Transverse colon (tissue), 4 donors: ENCODE measurements at regions not wholly inside any gene's neighbourhood (a gene's known extent, or its start where the extent isn't known, plus 50 kb on each side); places are given as distances from the start of the nearest gene placed in this dataset.

ENCODE experiments used
- DNase-seq: peaks from one replicate; pipeline ENCODE4 v3.0.0-alpha.2; 2019
- H3K27ac ChIP-seq, 4 donors: fragments of 200-600 bp; sonication (generic); 2 replicates each; pipeline ENCODE4 v1.5.1; 2016 to 2018; ENCODE audit warnings: inconsistent platforms in 4 of 4
- H3K27me3 ChIP-seq: fragments of 200-600 bp; sonication (generic); 2 replicates; pipeline ENCODE4 v1.5.1; 2017; ENCODE audit warnings: inconsistent platforms
- H3K36me3 ChIP-seq, 4 donors: fragments of 200-600 bp; sonication (generic); 2 replicates each; pipeline ENCODE4 v1.5.1; 2017 to 2019; ENCODE audit warnings: inconsistent platforms in 4 of 4
- H3K4me1 ChIP-seq, 4 donors: fragments of 200-600 bp; sonication (generic); 2 replicates each; pipeline ENCODE4 v1.5.1; 2017 to 2020; ENCODE audit warnings: inconsistent platforms in 4 of 4
- H3K4me3 ChIP-seq, 4 donors: fragments of 200-600 bp; sonication (generic); 1 replicate in 1 of 4; 2 replicates in 3 of 4; pipeline versions ENCODE4 v1.5.1 to v1.6.1; 2017 to 2019; ENCODE audit warnings: inconsistent platforms in 4 of 4
- H3K9me3 ChIP-seq, 2 donors: fragments of 200-600 bp; sonication (generic); 2 replicates each; pipeline ENCODE4 v1.5.1; 2017 to 2019; ENCODE audit warnings: inconsistent platforms in 2 of 2
- EP300 ChIP-seq: sonication (generic); formaldehyde crosslinking; IDR thresholded peaks from one replicate; pipeline ENCODE4 v1.6.1; 2017; ENCODE audit warnings: antibody characterized with exemption, low read depth
- POLR2A ChIP-seq: fragments of 450-650 bp; IDR thresholded peaks from one replicate; pipeline ENCODE4 v1.6.1; 2016; ENCODE audit warnings: antibody characterized with exemption, mild to moderate bottlenecking, moderate library complexity
- POLR2AphosphoS5 ChIP-seq, 3 donors: sonication (generic); formaldehyde crosslinking; IDR thresholded peaks; one replicate each; pipeline ENCODE4 v1.6.1; 2016; ENCODE audit warnings: antibody characterized with exemption in 3 of 3
- WGBS, 2 donors: methylation state at CpG; one replicate each; pipeline ENCODE4 v1.1.5; 2018; ENCODE audit warnings: low coverage in 1 of 2; 5-methylcytosine and 5-hydroxymethylcytosine counted together
- in situ Hi-C, 4 donors: fragments of 200-750 bp; cut with MboI; loops; one replicate each; pipeline versions ENCODE4 v1.15.0 to v1.15.1; 2017; ENCODE audit warnings: low sequenced_read_pairs in 3 of 4, low pct_ligation_motif_present in 1 of 4, low pct_unique_long_range_greater_than_20kb in 1 of 4
- intact Hi-C: fragments of 100-400 bp; cut with DNase I; formaldehyde crosslinking; loops from one replicate; pipeline ENCODE4 v1.15.1; 2023; ENCODE audit warnings: low total_unique reads
- TF ChIP-seq, protein P1 (sequence below), 5 experiments: fragments of 200-600 bp in 3 of 5; fragments of 450-650 bp in 2 of 5; sonication (generic) in 3 of 5; IDR thresholded peaks; 1 replicate in 2 of 5; 2 replicates in 3 of 5; pipeline ENCODE4 v1.5.1; 2016 to 2017; ENCODE audit warnings: antibody characterized with exemption in 5 of 5, inconsistent platforms in 3 of 5, mild to moderate bottlenecking in 2 of 5, moderate library complexity in 1 of 5

DNA sequence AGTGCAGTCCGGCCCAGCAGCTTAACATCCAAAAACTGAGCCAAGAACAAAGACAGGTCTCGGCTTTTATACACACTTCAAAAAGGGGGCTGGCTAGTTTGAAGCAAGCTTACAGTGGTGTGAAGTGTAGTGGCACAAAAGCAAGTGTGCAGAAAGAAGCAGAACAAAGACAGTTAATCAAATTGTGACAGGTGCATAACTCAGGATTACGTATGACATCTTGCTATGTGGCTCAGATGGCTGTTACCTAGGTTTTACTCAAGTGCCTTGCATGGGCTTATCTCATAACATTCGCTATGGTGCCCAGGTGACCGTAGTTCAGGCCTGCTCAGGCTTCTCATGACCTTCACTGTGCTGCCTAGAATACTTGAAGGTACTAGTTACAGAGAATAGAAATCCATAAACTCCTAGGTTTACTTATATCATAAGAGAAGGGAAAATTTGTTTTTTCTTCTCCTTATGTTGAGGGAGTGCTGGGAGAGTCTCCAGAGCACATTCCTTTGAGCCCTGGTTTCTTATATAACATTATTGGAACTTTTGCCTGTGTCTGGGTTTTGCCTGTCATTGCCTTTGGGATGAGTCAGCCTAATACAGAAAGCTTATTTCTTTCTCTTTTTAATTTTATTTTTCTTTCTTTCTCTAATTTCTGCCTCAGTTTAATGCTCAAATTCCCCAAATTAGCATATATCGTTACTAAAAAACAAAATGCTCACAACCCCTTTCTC, 1629.1 kb upstream of the PCDH20 start:
- in situ Hi-C loops (no loop called here), intact Hi-C loops (no loop called here)
- Histone ChIP-seq H3K4me1 (no peaks in the 10 kb centered on the region), H3K27ac (peak overlapping the region in 1 of 4 donors; percentile 6), H3K36me3 (no peaks in the 10 kb centered on the region), H3K27me3 (no peaks in the 10 kb centered on the region), H3K9me3 (no peaks in the 10 kb centered on the region), H3K4me3 (no peak overlapping the region)
- DNase-seq, result no peak
- 57 to 64% methylated on average over 5 to 6 of the region's 6 CpGs for WGBS, 2 donors
- no peak for TF ChIP-seq EP300
- TF ChIP-seq, protein P1, sequence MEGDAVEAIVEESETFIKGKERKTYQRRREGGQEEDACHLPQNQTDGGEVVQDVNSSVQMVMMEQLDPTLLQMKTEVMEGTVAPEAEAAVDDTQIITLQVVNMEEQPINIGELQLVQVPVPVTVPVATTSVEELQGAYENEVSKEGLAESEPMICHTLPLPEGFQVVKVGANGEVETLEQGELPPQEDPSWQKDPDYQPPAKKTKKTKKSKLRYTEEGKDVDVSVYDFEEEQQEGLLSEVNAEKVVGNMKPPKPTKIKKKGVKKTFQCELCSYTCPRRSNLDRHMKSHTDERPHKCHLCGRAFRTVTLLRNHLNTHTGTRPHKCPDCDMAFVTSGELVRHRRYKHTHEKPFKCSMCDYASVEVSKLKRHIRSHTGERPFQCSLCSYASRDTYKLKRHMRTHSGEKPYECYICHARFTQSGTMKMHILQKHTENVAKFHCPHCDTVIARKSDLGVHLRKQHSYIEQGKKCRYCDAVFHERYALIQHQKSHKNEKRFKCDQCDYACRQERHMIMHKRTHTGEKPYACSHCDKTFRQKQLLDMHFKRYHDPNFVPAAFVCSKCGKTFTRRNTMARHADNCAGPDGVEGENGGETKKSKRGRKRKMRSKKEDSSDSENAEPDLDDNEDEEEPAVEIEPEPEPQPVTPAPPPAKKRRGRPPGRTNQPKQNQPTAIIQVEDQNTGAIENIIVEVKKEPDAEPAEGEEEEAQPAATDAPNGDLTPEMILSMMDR (IDR thresholded peaks at IDR 0.05), result no peak

DNA sequence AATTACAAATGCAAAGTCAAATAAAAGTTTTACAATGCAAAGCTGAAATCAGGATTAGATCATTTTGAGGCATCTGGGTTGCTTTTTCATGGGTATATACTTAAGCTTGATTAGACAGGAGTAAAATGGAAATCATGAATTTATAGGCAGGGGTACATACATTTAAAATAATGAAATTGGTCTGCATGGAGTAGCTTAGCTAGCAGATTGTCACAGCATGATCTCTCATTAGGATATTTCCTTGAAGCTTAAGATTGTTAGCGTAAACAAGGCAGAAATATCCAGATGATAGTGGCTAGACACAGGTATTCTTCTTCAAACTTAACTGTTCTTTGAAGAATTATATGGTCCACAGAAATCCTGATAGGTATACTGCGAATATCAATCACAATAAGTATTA, 1627.0 kb upstream of the PCDH20 start:
- no peak overlapping the region for H3K27ac ChIP-seq
- in situ Hi-C loops (no loop called here), intact Hi-C loops (no loop called here)
- no peaks in the 10 kb centered on the region for H3K4me1 ChIP-seq
- DNase-seq, result no peak
- TF ChIP-seq, protein P1 (IDR thresholded peaks at IDR 0.05), result no peak
- no peak for TF ChIP-seq EP300
- no peaks in the 10 kb centered on the region for H3K27me3 ChIP-seq
- WGBS, 2 donors, result 35 to 42% methylated on average over 2 of the region's 2 CpGs
- H3K9me3 ChIP-seq, result no peaks in the 10 kb centered on the region
- H3K4me3 ChIP-seq, result no peak overlapping the region
- H3K36me3 ChIP-seq, result no peaks in the 10 kb centered on the region

DNA sequence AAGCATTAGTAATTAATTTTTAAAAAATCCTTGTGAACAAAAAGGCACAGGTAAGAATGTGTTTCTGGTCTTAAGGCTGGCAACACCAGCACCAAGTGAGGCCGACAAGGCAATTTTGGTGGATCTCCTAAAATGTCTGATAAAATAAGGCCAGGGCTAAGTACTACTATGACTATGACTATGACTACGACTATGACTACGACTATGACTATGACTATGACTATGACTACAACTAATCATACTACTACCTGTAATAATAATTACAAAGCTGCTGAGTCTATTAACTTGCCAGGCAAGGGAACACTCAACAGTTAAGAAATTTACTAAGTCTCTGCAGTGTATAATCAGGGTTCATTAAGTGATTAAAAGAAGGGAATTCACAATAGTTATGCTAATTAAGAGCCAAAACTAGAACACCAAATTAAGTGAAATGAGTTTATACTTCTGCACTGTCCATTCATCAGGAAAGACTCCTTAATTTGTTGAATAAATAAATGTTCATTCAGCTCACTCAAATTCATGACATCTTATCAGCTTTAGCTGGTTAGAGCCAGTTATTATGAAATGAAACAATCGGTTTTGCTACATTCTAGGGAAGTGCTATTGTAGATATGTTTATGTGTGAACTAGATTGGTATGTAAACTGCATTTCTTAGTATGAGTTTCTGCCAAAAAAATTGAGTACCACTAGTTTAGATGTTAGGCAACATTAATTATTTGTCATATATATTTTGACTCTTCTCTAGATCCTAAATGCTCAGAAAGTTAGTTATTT, 1626.2 kb upstream of the PCDH20 start:
- H3K4me1 ChIP-seq, result no peaks in the 10 kb centered on the region
- intact Hi-C loops (no loop called here), in situ Hi-C loops (no loop called here)
- H3K36me3 ChIP-seq, result no peaks in the 10 kb centered on the region
- no peak for DNase-seq
- H3K27ac ChIP-seq, result no peak overlapping the region
- H3K4me3 ChIP-seq, result no peak overlapping the region
- TF ChIP-seq POLR2AphosphoS5 (IDR thresholded peaks at IDR 0.05) (no peak), EP300 (no peak), POLR2A (no peak)
- TF ChIP-seq, protein P1 (IDR thresholded peaks at IDR 0.05), result no peak
- H3K9me3 ChIP-seq, result no peaks in the 10 kb centered on the region
- H3K27me3 ChIP-seq, result no peaks in the 10 kb centered on the region
- WGBS, 2 donors, result 31 to 73% methylated on average over 1 to 4 of the region's 4 CpGs

DNA sequence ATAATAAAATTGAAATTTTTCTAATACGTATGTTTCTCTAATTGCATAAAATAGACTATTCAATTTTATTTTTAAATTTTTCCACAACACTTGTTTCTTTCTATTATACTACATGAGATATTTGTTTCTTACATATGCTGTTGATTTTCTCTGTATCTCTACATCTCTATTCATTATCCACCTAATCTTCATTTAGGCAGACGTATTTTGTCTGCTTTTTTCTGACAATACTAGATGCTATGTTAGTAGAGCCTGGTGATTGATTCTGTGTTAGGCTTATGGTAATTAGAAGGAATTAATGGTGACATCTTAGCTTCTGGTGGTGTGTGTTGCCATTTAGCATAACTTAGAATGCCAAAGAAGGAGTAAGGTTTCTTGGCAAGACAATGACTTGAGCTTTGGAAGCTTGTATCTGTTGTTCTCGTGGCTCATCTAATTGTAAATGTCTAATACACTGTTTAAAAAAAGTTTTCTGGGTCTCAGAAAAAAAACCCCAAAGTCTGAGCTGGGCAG, 1610.7 kb upstream of the PCDH20 start:
- DNase-seq, result no peak
- intact Hi-C loops (no loop called here), in situ Hi-C loops (no loop called here)
- H3K4me3 ChIP-seq, result no peak overlapping the region
- no peak overlapping the region for H3K27ac ChIP-seq
- H3K9me3 ChIP-seq, result no peaks in the 10 kb centered on the region
- no peaks in the 10 kb centered on the region for H3K27me3 ChIP-seq
- 58 to 74% methylated on average over 3 of the region's 3 CpGs for WGBS, 2 donors
- TF ChIP-seq POLR2AphosphoS5 (IDR thresholded peaks at IDR 0.05) (no peak), POLR2A (no peak), EP300 (no peak)
- TF ChIP-seq, protein P1 (IDR thresholded peaks at IDR 0.05), result no peak
- no peaks in the 10 kb centered on the region for H3K4me1 ChIP-seq
- H3K36me3 ChIP-seq, result no peaks in the 10 kb centered on the region
